Brain microvascular endothelial cell (primary cell): ENCODE measurements at regions not wholly inside any gene's neighbourhood (a gene's known extent, or its start where the extent isn't known, plus 50 kb on each side); places are given as distances from the start of the nearest gene placed in this dataset.
A peak's percentile ranks its signal among the peaks of the same experiment; 100 is the strongest.
"Not testable (repeated sequence)": the region's sequence is repeated elsewhere in the genome, so short reads cannot be mapped to it uniquely, and the experiment has no call there.

Experiments used
- DNase-seq: peaks from one replicate; pipeline ENCODE4 v3.0.0-alpha.2; 2020
- H3K27ac ChIP-seq: fragments of 250-450 bp; sonication (Bioruptor Pico); 2 replicates; pipeline ENCODE4 v1.5.1; 2020; ENCODE audit warnings: mild to moderate bottlenecking, moderate library complexity
- H3K27me3 ChIP-seq: fragments of 250-450 bp; sonication (Bioruptor Pico); replicated peaks from 2 replicates; pipeline ENCODE4 v1.5.1; 2020; ENCODE audit warnings: mild to moderate bottlenecking
- H3K36me3 ChIP-seq: fragments of 250-450 bp; sonication (Bioruptor Pico); replicated peaks from 2 replicates; pipeline ENCODE4 v1.5.1; 2020; ENCODE audit warnings: mild to moderate bottlenecking
- H3K4me3 ChIP-seq: 2 replicates; pipeline ENCODE4 v1.5.1; 2011; ENCODE audit warnings: low read depth, mild to moderate bottlenecking, control low read depth, low read length, moderate library complexity
- CTCF ChIP-seq: IDR thresholded peaks from 2 replicates; pipeline ENCODE4 v1.5.1; 2011; ENCODE audit warnings: low read depth, mild to moderate bottlenecking, moderate library complexity, low read length, control low read depth, inconsistent platforms; ENCODE audit errors: missing control alignments
- in situ Hi-C: cut with HindIII; loops from 2 replicates; pipeline ENCODE4 v1.10.0; 2017; ENCODE audit warnings: low sequenced_read_pairs, low pct_ligation_motif_present

- TF ChIP-seq CTCF = no peak
- H3K4me3 ChIP-seq = no peak overlapping the region
- no peak for DNase-seq
- no peak overlapping the region for H3K27ac ChIP-seq
- in situ Hi-C loops = no loop called here
- H3K36me3 ChIP-seq = no peaks in the 10 kb centered on the region
- H3K27me3 ChIP-seq = no peaks in the 10 kb centered on the region
Measured at GRCh38 chr2:238716585-238716984, 131.3 kb upstream of the TWIST2 start.

GRCh38 chr2:238717084-238717483 lies 130.8 kb upstream of the TWIST2 start:
- H3K27ac ChIP-seq = no peak overlapping the region
- in situ Hi-C loops = no loop called here

GRCh38 chr2:238719641-238720040 lies 128.2 kb upstream of the TWIST2 start:
- Histone ChIP-seq H3K4me3 (no peak overlapping the region), H3K27ac (no peak overlapping the region), H3K27me3 (no peaks in the 10 kb centered on the region), H3K36me3 (no peaks in the 10 kb centered on the region)
- no peak for DNase-seq
- TF ChIP-seq CTCF = no peak
- in situ Hi-C loops = no loop called here

More at GRCh38 chr2:238717084-238717483, 130.8 kb upstream of the TWIST2 start:
- H3K36me3 ChIP-seq = no peaks in the 10 kb centered on the region
- no peaks in the 10 kb centered on the region for H3K27me3 ChIP-seq
- H3K4me3 ChIP-seq = no peak overlapping the region
- DNase-seq = no peak
- TF ChIP-seq CTCF = no peak

GRCh38 chr2:238720232-238720672 lies 127.6 kb upstream of the TWIST2 start:
- no peaks in the 10 kb centered on the region for H3K36me3 ChIP-seq
- TF ChIP-seq CTCF = peak; percentile 80
- H3K27me3 ChIP-seq = no peaks in the 10 kb centered on the region
- H3K4me3 ChIP-seq = no peak overlapping the region
- DNase-seq = peak; percentile 29
- no peak overlapping the region for H3K27ac ChIP-seq
- in situ Hi-C loops = no loop called here

- Histone ChIP-seq H3K27ac (no peak overlapping the region), H3K4me3 (no peak overlapping the region), H3K27me3 (no peaks in the 10 kb centered on the region), H3K36me3 (no peaks in the 10 kb centered on the region)
- in situ Hi-C loops = no loop called here
- TF ChIP-seq CTCF = no peak
- DNase-seq = no peak
Measured at GRCh38 chr2:238722181-238722580, 125.7 kb upstream of the TWIST2 start.

- TF ChIP-seq CTCF = no peak
- in situ Hi-C loops = no loop called here
Measured at GRCh38 chr2:238722883-238723282, 125.0 kb upstream of the TWIST2 start.

GRCh38 chr2:238723740-238724320 lies 124.1 kb upstream of the TWIST2 start:
- in situ Hi-C loops, H3K36me3 ChIP-seq, H3K27ac ChIP-seq, H3K4me3 ChIP-seq, DNase-seq, H3K27me3 ChIP-seq: not testable (repeated sequence)

More at GRCh38 chr2:238722883-238723282, 125.0 kb upstream of the TWIST2 start:
- Histone ChIP-seq H3K36me3 (no peaks in the 10 kb centered on the region), H3K27ac (no peak overlapping the region), H3K27me3 (no peaks in the 10 kb centered on the region), H3K4me3 (no peak overlapping the region)
- no peak for DNase-seq
